Mesenchymal stem cell (in vitro differentiated cells and primary cell): ENCODE measurements at regions not wholly inside any gene's neighbourhood (a gene's known extent, or its start where the extent isn't known, plus 50 kb on each side); places are given as distances from the start of the nearest gene placed in this dataset.

Source experiments
- DNase-seq: peaks from one replicate; pipeline ENCODE4 v3.0.0-alpha.2; 2013
- H2AFZ ChIP-seq: one replicate; pipeline ENCODE4 v1.6.1; 2013; ENCODE audit warnings: low read depth, mild to moderate bottlenecking, control low read depth, inconsistent platforms, low read length, moderate library complexity
- H2AK5ac ChIP-seq: 2 replicates; pipeline ENCODE4 v1.6.1; 2013; ENCODE audit warnings: low read length, moderate library complexity, mild to moderate bottlenecking, inconsistent platforms; ENCODE audit not compliant: severe bottlenecking
- H2BK120ac ChIP-seq: one replicate; pipeline ENCODE4 v1.6.1; 2013; ENCODE audit warnings: low read depth, mild to moderate bottlenecking, inconsistent platforms, low read length, moderate library complexity
- H2BK12ac ChIP-seq, 2 experiments: one replicate each; pipeline ENCODE4 v1.6.1; 2013; ENCODE audit warnings: inconsistent platforms in 2 of 2, low read length in 2 of 2, mild to moderate bottlenecking in 2 of 2, moderate library complexity in 2 of 2, control low read depth in 1 of 2
- H2BK15ac ChIP-seq: one replicate; pipeline ENCODE4 v1.6.1; 2013; ENCODE audit warnings: mild to moderate bottlenecking, low read depth, inconsistent platforms; ENCODE audit not compliant: poor library complexity, severe bottlenecking
- H2BK5ac ChIP-seq: 2 replicates; pipeline ENCODE4 v1.6.1; 2013; ENCODE audit warnings: low read depth, mild to moderate bottlenecking, low read length, control low read depth, inconsistent platforms; ENCODE audit not compliant: poor library complexity, severe bottlenecking
- H3K14ac ChIP-seq, 2 experiments: one replicate each; pipeline ENCODE4 v1.6.1; 2013; ENCODE audit warnings: inconsistent platforms in 2 of 2, low read length in 2 of 2, control low read depth in 1 of 2, mild to moderate bottlenecking in 1 of 2, moderate library complexity in 1 of 2
- H3K18ac ChIP-seq, 2 experiments: one replicate each; pipeline ENCODE4 v1.6.1; 2013; ENCODE audit warnings: inconsistent platforms in 2 of 2, low read length in 2 of 2, control low read depth in 1 of 2, low read depth in 1 of 2, mild to moderate bottlenecking in 1 of 2
- H3K23ac ChIP-seq, 2 experiments: one replicate each; pipeline ENCODE4 v1.6.1; 2013; ENCODE audit warnings: inconsistent platforms in 2 of 2, low read length in 2 of 2, mild to moderate bottlenecking in 2 of 2, moderate library complexity in 2 of 2, control low read depth in 1 of 2
- H3K27ac ChIP-seq: 2 replicates; pipeline ENCODE4 v1.5.1; 2013; ENCODE audit warnings: mild to moderate bottlenecking, moderate library complexity, low read length, control low read depth, inconsistent platforms; ENCODE audit not compliant: poor library complexity, severe bottlenecking
- H3K27me3 ChIP-seq, 2 experiments: 2 replicates each; pipeline versions ENCODE4 v1.6.1 to v1.7.0; 2013; ENCODE audit warnings: low read length in 2 of 2, mild to moderate bottlenecking in 2 of 2, moderate library complexity in 2 of 2, control low read depth in 1 of 2, inconsistent platforms in 1 of 2; ENCODE audit not compliant: control insufficient read depth in 1 of 2, insufficient read depth in 1 of 2
- H3K36me3 ChIP-seq, 2 experiments: 2 replicates each; pipeline versions ENCODE4 v1.6.1 to v1.7.0; 2013; ENCODE audit warnings: low read length in 2 of 2, control low read depth in 1 of 2, inconsistent platforms in 1 of 2, low read depth in 1 of 2, mild to moderate bottlenecking in 1 of 2; ENCODE audit not compliant: insufficient read depth in 2 of 2, control insufficient read depth in 1 of 2
- H3K4ac ChIP-seq, 2 experiments: one replicate each; pipeline ENCODE4 v1.6.1; 2013; ENCODE audit warnings: inconsistent platforms in 2 of 2, low read length in 2 of 2, mild to moderate bottlenecking in 2 of 2, moderate library complexity in 2 of 2, control low read depth in 1 of 2, low read depth in 1 of 2
- H3K4me1 ChIP-seq: 2 replicates; pipeline ENCODE4 v1.6.1; 2013; ENCODE audit warnings: low read depth, low read length, control low read depth; ENCODE audit not compliant: control insufficient read depth, insufficient read depth
- H3K4me2 ChIP-seq: 2 replicates; pipeline ENCODE4 v1.6.1; 2013; ENCODE audit warnings: low read length, mild to moderate bottlenecking, inconsistent platforms; ENCODE audit not compliant: poor library complexity, severe bottlenecking
- H3K4me3 ChIP-seq, 2 experiments: 2 replicates each; pipeline versions ENCODE4 v1.5.1 to v1.7.0; 2013; ENCODE audit warnings: low read length in 2 of 2, mild to moderate bottlenecking in 2 of 2, control low read depth in 1 of 2, low read depth in 1 of 2; ENCODE audit not compliant: insufficient read depth in 1 of 2
- H3K79me1 ChIP-seq: replicated peaks from 2 replicates; pipeline ENCODE4 v1.6.1; 2013; ENCODE audit warnings: mild to moderate bottlenecking, control low read depth, low read length, inconsistent platforms; ENCODE audit not compliant: poor library complexity, severe bottlenecking
- H3K9ac ChIP-seq: 2 replicates; pipeline ENCODE4 v1.7.0; 2013; ENCODE audit warnings: mild to moderate bottlenecking, low read length, moderate library complexity
- H3K9me3 ChIP-seq: 2 replicates; pipeline ENCODE4 v1.7.0; 2013; ENCODE audit warnings: mild to moderate bottlenecking, low read length; ENCODE audit not compliant: control insufficient read depth
- H4K8ac ChIP-seq: one replicate; pipeline ENCODE4 v1.6.1; 2013; ENCODE audit warnings: inconsistent platforms, mild to moderate bottlenecking, low read length, moderate library complexity
- H4K91ac ChIP-seq: one replicate; pipeline ENCODE4 v1.6.1; 2013; ENCODE audit warnings: mild to moderate bottlenecking, low read length, inconsistent platforms
- WGBS: methylation state at CpG from one replicate; pipeline ENCODE4 v1.1.7; 2013; ENCODE audit warnings: mixed read lengths; 5-methylcytosine and 5-hydroxymethylcytosine counted together

DNA sequence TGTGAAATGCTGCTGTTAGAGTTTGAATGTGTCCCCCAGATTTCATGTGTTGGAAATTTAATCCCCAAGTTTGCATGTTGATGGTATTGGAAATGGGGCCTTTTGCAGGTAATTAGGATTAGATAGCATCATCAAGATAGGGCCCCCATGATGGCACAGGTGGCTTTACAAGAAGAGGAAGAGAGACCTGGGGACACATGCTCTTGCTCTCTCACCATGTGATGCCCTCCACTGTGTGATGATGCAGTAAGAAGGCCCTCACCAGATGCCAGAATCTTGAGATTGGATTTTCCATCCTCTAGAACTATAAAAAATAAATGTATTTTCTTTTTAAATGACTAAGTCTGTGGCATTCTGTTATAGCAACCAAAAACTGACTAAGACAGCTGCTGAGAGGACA is 57.0 kb upstream of the NEK7 start:
- no peak overlapping the region for H2BK120ac ChIP-seq
- H3K23ac ChIP-seq, result no peak overlapping the region

DNA sequence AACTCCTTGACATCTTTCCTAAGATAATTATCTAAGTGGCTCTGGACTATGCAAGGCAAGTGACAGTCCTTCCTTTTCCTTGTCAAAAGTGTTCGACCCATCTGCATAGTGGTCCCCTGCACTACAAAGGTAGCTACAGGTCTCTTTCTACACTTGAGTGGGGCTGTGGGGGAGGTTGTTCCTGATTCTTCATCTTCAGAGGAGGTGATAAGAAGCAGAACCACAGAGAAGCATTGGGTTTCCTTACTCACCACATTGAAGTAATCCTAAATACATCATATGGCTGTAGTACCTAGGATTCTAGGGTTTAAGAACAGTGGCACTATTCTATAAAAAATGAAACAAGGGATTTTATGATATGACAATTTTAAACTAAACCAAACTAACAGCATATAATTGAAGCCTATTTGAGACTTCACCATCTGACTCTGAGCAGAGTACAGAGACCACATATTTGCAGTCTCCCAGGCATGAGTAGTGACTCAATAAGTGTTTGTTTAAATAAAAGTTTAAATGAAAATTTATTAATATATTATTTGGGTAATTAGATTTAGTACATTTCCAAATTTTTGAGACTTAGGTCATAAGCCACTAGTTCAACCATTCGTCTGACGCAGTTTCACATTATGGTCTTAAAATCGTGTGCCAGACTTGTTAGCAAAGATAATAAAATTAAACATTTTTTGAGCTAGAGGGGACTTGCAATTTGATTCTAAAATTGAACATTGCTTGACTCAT is 54.9 kb upstream of the NEK7 start:
- WGBS, result no CpG with 5 or more reads among the region's 4 CpGs

More for the DNA sequence above, 57.0 kb upstream of the NEK7 start:
- Histone ChIP-seq H3K18ac (no peak overlapping the region), H2BK12ac (no peak overlapping the region), H4K91ac (no peak overlapping the region), H2BK15ac (no peak overlapping the region), H3K27me3 (no peaks in the 10 kb centered on the region), H3K36me3 (no peaks in the 10 kb centered on the region), H3K4me1 (no peaks in the 10 kb centered on the region), H2AK5ac (no peak overlapping the region), H3K4me2 (no peak overlapping the region), H2BK5ac (no peak overlapping the region), H4K8ac (no peak overlapping the region), H3K4me3 (no peak overlapping the region), H2AFZ (no peak overlapping the region), H3K79me1 (no peaks in the 10 kb centered on the region), H3K9ac (no peak overlapping the region), H3K9me3 (no peaks in the 10 kb centered on the region), H3K4ac (no peak overlapping the region), H3K14ac (no peak overlapping the region), H3K27ac (no peak overlapping the region)
- DNase-seq, result no peak

DNA sequence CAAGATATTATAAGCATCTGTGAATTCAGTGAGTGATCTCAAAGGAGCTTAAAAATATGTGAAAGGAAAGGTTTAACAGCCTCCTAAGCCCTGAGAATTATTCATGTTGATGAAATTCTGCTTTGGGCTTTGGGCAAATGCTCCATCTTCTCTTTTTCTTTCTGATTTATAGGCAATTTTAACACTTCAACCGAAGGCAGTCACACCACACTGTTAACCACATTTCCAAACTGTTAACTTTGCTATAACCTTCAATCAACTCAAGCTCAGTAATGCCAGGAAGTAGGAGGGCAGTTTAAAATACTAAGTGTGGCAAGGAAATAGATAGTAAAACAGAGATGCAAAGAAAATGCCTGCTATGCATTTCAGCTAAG is 54.4 kb upstream of the NEK7 start:
- WGBS, result no CpG with 5 or more reads among the region's 1 CpG
- Histone ChIP-seq H2BK12ac (no peak overlapping the region), H3K36me3 (no peaks in the 10 kb centered on the region), H3K79me1 (no peaks in the 10 kb centered on the region), H3K4me2 (no peak overlapping the region), H3K27me3 (no peaks in the 10 kb centered on the region), H3K4ac (no peak overlapping the region), H3K4me3 (no peak overlapping the region), H3K9me3 (no peaks in the 10 kb centered on the region), H4K8ac (no peak overlapping the region), H2AFZ (no peak overlapping the region), H3K23ac (no peak overlapping the region), H2AK5ac (no peak overlapping the region), H3K9ac (peak overlapping the region; percentile 15), H3K27ac (no peak overlapping the region), H2BK120ac (no peak overlapping the region), H3K14ac (no peak overlapping the region), H4K91ac (no peak overlapping the region), H3K4me1 (no peaks in the 10 kb centered on the region), H3K18ac (no peak overlapping the region), H2BK15ac (no peak overlapping the region), H2BK5ac (no peak overlapping the region)
- DNase-seq, result no peak

More for the DNA sequence above, 54.9 kb upstream of the NEK7 start:
- Histone ChIP-seq H4K8ac (no peak overlapping the region), H3K4ac (no peak overlapping the region), H3K27me3 (no peaks in the 10 kb centered on the region), H3K4me2 (no peak overlapping the region), H3K79me1 (no peaks in the 10 kb centered on the region), H3K4me3 (no peak overlapping the region), H3K9ac (peak overlapping the region; percentile 15), H2AFZ (no peak overlapping the region), H2BK15ac (no peak overlapping the region), H2BK120ac (no peak overlapping the region), H3K27ac (no peak overlapping the region), H3K14ac (no peak overlapping the region), H2BK5ac (no peak overlapping the region), H2AK5ac (no peak overlapping the region), H2BK12ac (no peak overlapping the region), H3K23ac (no peak overlapping the region), H3K36me3 (no peaks in the 10 kb centered on the region), H3K9me3 (no peaks in the 10 kb centered on the region), H3K18ac (no peak overlapping the region), H3K4me1 (no peaks in the 10 kb centered on the region), H4K91ac (no peak overlapping the region)
- no peak for DNase-seq

- H3K4ac ChIP-seq, result no peak overlapping the region
- H3K9ac ChIP-seq, result no peak overlapping the region
- H3K9me3 ChIP-seq, result no peaks in the 10 kb centered on the region
- no peak overlapping the region for H3K27ac ChIP-seq
- H3K4me2 ChIP-seq, result no peak overlapping the region
- H3K4me3 ChIP-seq, result no peak overlapping the region
- H3K14ac ChIP-seq, result no peak overlapping the region
- peak overlapping the region in 1 of 2 experiments; percentile 51 for H3K18ac ChIP-seq
- H3K36me3 ChIP-seq, result no peaks in the 10 kb centered on the region
- no peak overlapping the region for H2BK12ac ChIP-seq
- no peak overlapping the region for H3K23ac ChIP-seq
- H4K8ac ChIP-seq, result no peak overlapping the region
- no peak overlapping the region for H2AK5ac ChIP-seq
- no peak overlapping the region for H2BK5ac ChIP-seq
- 58% methylated on average over 1 of the region's 1 CpG for WGBS
- no peak overlapping the region for H2BK120ac ChIP-seq
- no peak overlapping the region for H4K91ac ChIP-seq
- no peaks in the 10 kb centered on the region for H3K4me1 ChIP-seq
- DNase-seq, result no peak
- H3K27me3 ChIP-seq, result no peaks in the 10 kb centered on the region
- no peak overlapping the region for H2BK15ac ChIP-seq
- H3K79me1 ChIP-seq, result no peaks in the 10 kb centered on the region
- H2AFZ ChIP-seq, result no peak overlapping the region
Measured at GRCh38 chr1:198105185-198105584, 51.6 kb upstream of the NEK7 start.
